Stimulated activated CD4-positive, alpha-beta T cell treated with anti-CD3 and anti-CD28 coated beads, Interleukin-12 subunit alpha, Interleukin-12 subunit beta, amount 100 ng/mL, for 4 hours (primary cell): ENCODE measurements at regions not wholly inside any gene's neighbourhood (a gene's known extent, or its start where the extent isn't known, plus 50 kb on each side); places are given as distances from the start of the nearest gene placed in this dataset.
"Not testable (repeated sequence)": the region's sequence is repeated elsewhere in the genome, so short reads cannot be mapped to it uniquely, and the experiment has no call there.

Experiments
- DNase-seq: peaks from one replicate; pipeline ENCODE4 v3.0.0-alpha.2; 2020

- no peak for DNase-seq
These were observed 155.3 kb downstream of the RAD51AP2 start for GRCh38 chr2:17362956-17363355.

GRCh38 chr2:17355608-17356329, 162.5 kb downstream of the RAD51AP2 start:
- no peak for DNase-seq

DNA sequence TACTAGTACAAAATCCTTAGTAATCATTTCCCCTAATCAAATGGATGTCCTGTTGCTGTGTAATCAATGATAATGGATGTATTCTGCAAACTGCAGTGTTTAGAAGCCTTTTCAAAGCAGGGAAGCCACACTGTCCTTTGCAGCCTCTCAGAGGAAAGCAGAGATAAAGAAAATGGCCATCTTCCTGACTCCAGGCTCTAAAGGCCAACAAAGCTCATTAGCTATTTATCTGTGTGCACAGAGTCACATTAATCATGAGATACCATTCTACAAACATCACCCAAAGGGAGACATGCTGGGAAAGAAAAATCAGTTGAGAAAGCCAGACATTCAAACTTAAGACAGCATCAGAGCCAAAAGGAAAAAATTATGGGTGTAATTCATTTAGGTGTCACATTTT, 165.0 kb downstream of the RAD51AP2 start:
- DNase-seq, result no peak

DNA sequence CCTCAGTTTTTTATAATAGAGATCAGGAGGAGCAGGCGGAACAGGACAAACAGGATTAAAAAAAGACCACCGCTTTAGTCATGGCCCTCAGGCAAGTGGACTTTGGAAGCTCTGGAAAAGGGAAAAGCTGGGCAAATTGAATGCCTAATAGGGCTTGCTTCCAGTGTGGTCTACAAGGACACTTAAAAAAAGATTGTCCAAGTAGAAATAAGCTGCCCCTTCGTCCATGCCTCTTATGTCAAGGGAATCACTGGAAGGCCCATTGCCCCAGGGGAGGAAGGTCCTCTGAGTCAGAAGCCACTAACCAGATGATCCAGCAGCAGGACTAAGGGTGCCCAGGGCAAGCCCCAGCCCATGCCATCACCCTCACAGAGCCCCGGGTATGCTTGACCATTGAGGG, 175.5 kb downstream of the RAD51AP2 start:
- not testable (repeated sequence) for DNase-seq

- no peak for DNase-seq
These were observed 180.7 kb downstream of the RAD51AP2 start for GRCh38 chr2:17337507-17337906.

- DNase-seq, result no peak
These were observed 181.8 kb downstream of the RAD51AP2 start for GRCh38 chr2:17336458-17336857.

DNA sequence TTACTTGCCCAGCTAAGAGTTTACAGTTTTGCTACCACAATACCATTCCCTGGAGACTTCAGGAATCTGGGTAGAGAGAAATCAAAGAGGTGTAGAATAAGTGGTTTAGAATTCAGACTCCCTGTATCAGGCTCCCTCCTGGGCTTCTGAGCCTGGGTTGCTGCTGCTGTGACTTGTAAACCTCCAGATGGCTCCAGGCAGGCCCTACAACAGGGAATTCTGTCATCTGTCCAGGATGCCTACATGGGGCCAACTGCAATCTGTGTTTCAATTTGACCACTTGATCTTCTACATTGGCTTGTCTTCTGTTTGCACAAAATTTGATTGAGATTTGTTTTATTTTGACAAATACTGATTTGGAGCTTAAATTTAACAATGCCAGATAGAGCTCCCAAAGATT, 183.9 kb downstream of the RAD51AP2 start:
- no peak for DNase-seq

- DNase-seq, result no peak
These were observed 186.6 kb downstream of the RAD51AP2 start for GRCh38 chr2:17331636-17332035.

- no peak for DNase-seq
These were observed 190.1 kb downstream of the RAD51AP2 start for GRCh38 chr2:17328161-17328560.

- no peak for DNase-seq
These were observed 190.6 kb downstream of the RAD51AP2 start for GRCh38 chr2:17327649-17328048.

DNA sequence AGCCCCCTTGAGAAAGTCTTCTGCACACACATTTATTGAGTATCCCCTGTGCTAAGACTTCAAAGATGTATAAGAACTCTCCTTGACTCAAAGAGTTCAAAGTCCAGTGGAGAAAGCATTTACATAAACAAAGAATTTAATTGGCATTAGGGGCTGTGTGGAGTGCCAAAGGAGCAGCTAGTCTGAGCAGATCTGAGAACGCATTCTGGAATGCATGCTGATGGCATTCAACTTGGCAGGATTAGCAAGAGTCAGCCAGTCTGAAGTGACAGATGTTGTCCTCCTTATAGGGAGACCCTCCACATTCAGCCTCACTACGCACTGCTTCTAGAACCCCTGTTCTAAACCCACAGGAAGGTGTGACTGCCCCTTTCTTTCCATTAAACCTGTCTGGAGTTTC, 191.5 kb downstream of the RAD51AP2 start:
- no peak for DNase-seq

DNA sequence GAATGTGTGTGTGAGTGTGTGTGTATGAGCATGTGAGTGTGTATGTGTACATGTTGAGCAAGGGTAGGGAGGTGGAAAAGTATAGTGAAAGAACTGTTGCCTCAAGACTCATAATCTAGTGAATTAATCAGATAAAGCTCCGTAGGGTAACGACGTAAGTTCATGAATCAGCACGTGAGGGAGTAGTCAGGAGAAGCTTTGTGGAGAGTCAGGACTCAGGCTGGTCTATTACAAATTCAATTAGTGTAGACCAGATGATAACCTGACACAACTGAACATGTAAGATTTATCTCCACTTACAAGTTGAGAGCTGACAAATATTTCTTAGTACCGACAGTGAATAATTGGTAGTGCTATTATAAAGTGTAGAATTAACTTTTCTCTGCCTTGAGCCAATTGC, 194.5 kb downstream of the RAD51AP2 start:
- DNase-seq, result no peak

DNA sequence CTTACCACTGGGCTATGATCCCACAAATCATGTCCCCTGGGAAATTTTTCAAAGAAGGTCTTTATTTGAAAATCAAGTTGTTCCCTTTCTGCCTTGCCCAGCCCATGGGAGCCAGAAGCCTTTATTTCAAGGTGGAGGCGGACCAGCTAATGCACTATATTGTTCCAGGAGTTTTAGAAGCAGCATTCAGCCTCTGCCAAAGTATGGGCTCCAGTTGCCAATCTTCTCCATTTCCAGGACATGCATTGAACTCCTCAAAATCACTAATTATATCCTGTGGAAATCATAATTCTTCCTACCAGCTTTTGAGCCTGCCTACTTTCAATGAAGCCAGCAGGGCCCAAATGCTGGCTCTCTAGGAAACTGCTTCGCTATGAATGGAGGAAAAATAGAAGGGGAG, 195.8 kb downstream of the RAD51AP2 start:
- no peak for DNase-seq

DNA sequence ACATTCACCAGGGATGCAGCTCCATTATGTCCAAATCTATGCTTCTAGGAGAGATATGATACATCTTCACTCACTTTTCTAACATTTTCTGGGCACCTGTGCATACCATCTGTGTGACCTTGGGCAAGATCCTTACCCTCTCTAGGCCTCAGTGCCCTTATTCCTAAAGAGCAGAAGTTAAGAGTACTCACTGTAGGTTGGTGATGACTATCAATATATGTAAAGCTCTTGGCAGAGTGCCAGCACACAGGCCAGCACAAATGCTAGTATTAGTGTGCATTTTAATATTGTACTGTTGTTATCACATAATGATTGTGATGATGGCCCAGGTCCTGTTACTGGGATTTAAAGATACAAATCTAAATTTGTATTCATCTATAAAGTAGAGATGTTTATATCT, 199.2 kb downstream of the RAD51AP2 start:
- DNase-seq, result no peak

DNA sequence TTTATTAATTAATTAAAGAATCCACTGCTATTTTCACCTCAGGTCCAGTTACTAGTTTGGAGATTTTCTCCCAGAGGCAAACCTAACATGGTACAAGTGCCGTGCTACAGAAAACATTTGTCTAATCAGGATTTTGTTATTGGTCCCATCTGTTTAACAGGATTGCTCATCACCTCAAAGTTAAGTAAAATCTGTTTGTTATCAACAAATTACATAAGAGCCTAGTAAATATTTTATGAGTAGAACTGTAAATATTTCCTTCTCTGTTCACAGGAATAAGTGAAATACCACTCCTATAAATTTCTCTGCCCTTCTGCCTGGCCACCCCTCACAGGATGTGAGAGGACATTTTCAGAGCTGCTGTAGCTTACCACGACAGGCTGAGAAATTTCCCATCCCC, 200.2 kb downstream of the RAD51AP2 start:
- no peak for DNase-seq

- no peak for DNase-seq
These were observed 200.7 kb downstream of the RAD51AP2 start for GRCh38 chr2:17317439-17317976.

- no peak for DNase-seq
These were observed 205.0 kb downstream of the RAD51AP2 start for GRCh38 chr2:17313261-17313660.

DNA sequence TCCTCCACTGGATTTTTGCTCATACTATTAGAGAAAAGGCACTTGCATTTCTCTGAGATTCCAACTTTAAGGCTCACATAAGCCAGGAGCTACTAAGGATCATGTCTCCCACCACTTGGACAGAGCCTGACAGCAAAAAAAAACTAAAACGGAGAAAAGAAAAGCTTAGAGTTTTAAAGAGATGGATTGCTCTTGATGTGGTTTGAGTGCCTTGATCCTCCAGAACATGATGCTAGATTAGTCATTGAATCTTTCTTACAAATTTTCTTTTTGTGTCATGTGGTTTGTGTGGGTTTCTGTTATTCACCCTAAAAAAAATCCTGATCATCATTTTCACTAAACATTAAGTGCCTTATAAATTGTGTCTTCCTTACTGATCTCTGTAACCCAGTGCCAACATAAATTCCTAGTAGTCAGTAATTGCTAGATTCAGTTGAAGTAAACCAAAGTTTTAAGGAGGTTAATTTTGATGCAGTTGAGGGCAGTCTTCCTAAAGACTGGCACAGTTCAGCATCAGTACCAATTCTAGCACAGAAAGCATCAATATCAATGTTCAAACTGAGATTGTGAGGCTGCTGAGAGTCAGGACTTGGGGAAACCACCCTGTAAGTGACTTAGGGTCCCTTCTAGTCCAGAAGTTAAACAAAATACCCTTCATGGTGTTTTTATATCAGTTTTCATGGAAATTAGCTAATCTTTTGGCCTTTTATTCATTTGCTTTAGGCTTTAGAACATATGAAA, 206.3 kb downstream of the RAD51AP2 start:
- no peak for DNase-seq

GRCh38 chr2:17311106-17311619, 207.1 kb downstream of the RAD51AP2 start:
- no peak for DNase-seq

GRCh38 chr2:17309741-17310339, 208.4 kb downstream of the RAD51AP2 start:
- no peak for DNase-seq

- DNase-seq, result no peak
These were observed 209.1 kb downstream of the RAD51AP2 start for GRCh38 chr2:17309181-17309580.

DNA sequence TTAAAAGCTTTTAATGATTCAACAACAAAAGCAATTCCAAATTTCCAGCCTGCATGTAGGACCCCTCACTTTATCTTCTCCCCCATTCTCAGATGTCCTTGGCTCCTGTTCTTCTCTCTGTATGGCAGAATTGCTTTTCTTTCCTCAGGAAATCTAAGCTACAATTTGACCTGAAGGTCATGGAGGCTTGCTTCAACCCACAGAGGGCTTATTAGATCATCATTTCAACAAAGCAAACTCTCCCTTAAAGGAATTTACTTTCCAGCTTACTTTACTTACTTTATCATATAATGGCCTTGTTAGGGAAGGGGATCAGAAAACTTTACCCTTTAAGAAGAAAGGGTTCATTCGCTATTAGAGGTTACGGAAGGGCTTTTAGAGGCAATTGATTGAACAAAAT, 211.5 kb downstream of the RAD51AP2 start:
- DNase-seq, result no peak

DNA sequence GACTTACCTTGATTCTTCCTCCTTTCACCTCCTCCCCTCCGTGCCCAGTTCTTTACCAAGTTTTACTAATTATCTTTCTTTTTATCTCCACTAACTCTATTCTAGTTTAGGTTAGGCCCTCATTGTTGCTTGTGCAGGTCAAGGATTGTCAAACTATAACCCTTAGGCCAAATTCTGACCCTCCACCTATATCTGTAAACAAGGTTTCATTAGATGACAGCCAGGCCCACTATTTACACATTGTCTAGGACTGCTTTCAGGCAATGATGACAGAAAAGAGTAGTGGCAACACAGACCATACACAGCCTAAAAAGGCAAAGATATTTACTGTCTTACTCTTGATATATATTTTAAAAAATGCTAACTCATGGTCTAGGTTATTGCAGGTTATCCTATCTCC, 212.0 kb downstream of the RAD51AP2 start:
- no peak for DNase-seq

- no peak for DNase-seq
These were observed 214.7 kb downstream of the RAD51AP2 start for GRCh38 chr2:17303521-17303920.
